Ectodermal cell (in vitro differentiated cells): ENCODE measurements at regions not wholly inside any gene's neighbourhood (a gene's known extent, or its start where the extent isn't known, plus 50 kb on each side); places are given as distances from the start of the nearest gene placed in this dataset.
A peak's percentile ranks its signal among the peaks of the same experiment; 100 is the strongest.
"Not testable (repeated sequence)": the region's sequence is repeated elsewhere in the genome, so short reads cannot be mapped to it uniquely, and the experiment has no call there.

Experiments
- H3K27ac ChIP-seq: 2 replicates; pipeline ENCODE4 v1.7.0; 2013; ENCODE audit warnings: mild to moderate bottlenecking, low read depth, low read length; ENCODE audit not compliant: insufficient read depth, poor library complexity, severe bottlenecking
- H3K27me3 ChIP-seq: 2 replicates; pipeline ENCODE4 v1.7.0; 2013; ENCODE audit warnings: mild to moderate bottlenecking, low read length; ENCODE audit not compliant: insufficient read depth, control insufficient read depth, poor library complexity, severe bottlenecking
- H3K36me3 ChIP-seq: one replicate; pipeline ENCODE4 v1.7.0; 2013; ENCODE audit warnings: low read length; ENCODE audit not compliant: control insufficient read depth, insufficient read depth
- H3K4me1 ChIP-seq: one replicate; pipeline ENCODE4 v1.7.0; 2013; ENCODE audit warnings: low read length; ENCODE audit not compliant: control insufficient read depth, insufficient read depth
- H3K4me3 ChIP-seq: 2 replicates; pipeline ENCODE4 v1.7.0; 2013; ENCODE audit warnings: low read depth, low read length, control low read depth; ENCODE audit not compliant: insufficient read depth
- H3K9me3 ChIP-seq: 2 replicates; pipeline ENCODE4 v1.7.0; 2013; ENCODE audit warnings: mild to moderate bottlenecking, low read length, moderate library complexity; ENCODE audit not compliant: control insufficient read depth
- WGBS, 2 experiments: methylation state at CpG; one replicate each; pipeline ENCODE4 v1.1.7; 2013; ENCODE audit warnings: missing lambda C conversion rate in 2 of 2; 5-methylcytosine and 5-hydroxymethylcytosine counted together

- H3K9me3 ChIP-seq, H3K27me3 ChIP-seq, H3K27ac ChIP-seq, H3K4me3 ChIP-seq, H3K4me1 ChIP-seq, H3K36me3 ChIP-seq: not testable (repeated sequence)
- WGBS, 2 experiments, result 86 to 99% methylated on average over 2 to 3 of the region's 3 CpGs
Measured at GRCh38 chr10:35263827-35264226, 72.5 kb upstream of the CCNY start.

- not testable (repeated sequence) for H3K4me1 ChIP-seq, H3K27me3 ChIP-seq, H3K4me3 ChIP-seq, H3K36me3 ChIP-seq, H3K9me3 ChIP-seq, H3K27ac ChIP-seq
- WGBS, 2 experiments, result 90% methylated on average over 7 of the region's 7 CpGs
Measured at GRCh38 chr10:35264636-35265035, 71.7 kb upstream of the CCNY start.

GRCh38 chr10:35265435-35265834 is 70.9 kb upstream of the CCNY start:
- Histone ChIP-seq H3K4me1 (no peaks in the 10 kb centered on the region), H3K27ac (no peak overlapping the region), H3K36me3 (no peaks in the 10 kb centered on the region), H3K9me3 (no peaks in the 10 kb centered on the region), H3K27me3 (no peaks in the 10 kb centered on the region), H3K4me3 (no peak overlapping the region)
- WGBS, 2 experiments, result 91 to 92% methylated on average over 11 of the region's 11 CpGs

- WGBS, 2 experiments, result 91 to 97% methylated on average over 3 of the region's 3 CpGs
- Histone ChIP-seq H3K4me3 (no peak overlapping the region), H3K27ac (no peak overlapping the region)
Measured at GRCh38 chr10:35268323-35268722, 68.0 kb upstream of the CCNY start.

GRCh38 chr10:35268791-35269257 is 67.5 kb upstream of the CCNY start:
- Histone ChIP-seq H3K4me3 (no peak overlapping the region), H3K9me3 (no peaks in the 10 kb centered on the region), H3K36me3 (no peaks in the 10 kb centered on the region), H3K27ac (no peak overlapping the region), H3K4me1 (peaks cover 9% of the 10 kb centered on the region), H3K27me3 (no peaks in the 10 kb centered on the region)
- WGBS, 2 experiments, result 86 to 94% methylated on average over 4 of the region's 4 CpGs

More at GRCh38 chr10:35268323-35268722, 68.0 kb upstream of the CCNY start:
- Histone ChIP-seq H3K4me1 (peaks cover 9% of the 10 kb centered on the region), H3K27me3 (no peaks in the 10 kb centered on the region), H3K9me3 (no peaks in the 10 kb centered on the region), H3K36me3 (no peaks in the 10 kb centered on the region)

- Histone ChIP-seq H3K4me1 (peaks cover 9% of the 10 kb centered on the region), H3K9me3 (no peaks in the 10 kb centered on the region), H3K4me3 (no peak overlapping the region), H3K36me3 (no peaks in the 10 kb centered on the region), H3K27ac (no peak overlapping the region), H3K27me3 (no peaks in the 10 kb centered on the region)
- WGBS, 2 experiments, result 75% methylated on average over 1 of the region's 1 CpG; no CpG with 5 or more reads in 1 of the 2 experiments
Measured at GRCh38 chr10:35270100-35270499, 66.2 kb upstream of the CCNY start.

GRCh38 chr10:35271086-35271858 is 65.0 kb upstream of the CCNY start:
- Histone ChIP-seq H3K9me3 (no peaks in the 10 kb centered on the region), H3K36me3 (no peaks in the 10 kb centered on the region), H3K4me3 (no peak overlapping the region), H3K27ac (peak overlapping the region; percentile 63), H3K27me3 (no peaks in the 10 kb centered on the region), H3K4me1 (peaks cover 9% of the 10 kb centered on the region)
- 38 to 46% methylated on average over 5 of the region's 5 CpGs for WGBS, 2 experiments

- peak overlapping the region; percentile 63 for H3K27ac ChIP-seq
- not testable (repeated sequence) for H3K36me3 ChIP-seq, H3K4me1 ChIP-seq, H3K9me3 ChIP-seq, H3K4me3 ChIP-seq, H3K27me3 ChIP-seq
- WGBS, 2 experiments, result 88 to 90% methylated on average over 4 of the region's 4 CpGs
Measured at GRCh38 chr10:35271859-35272165, 64.5 kb upstream of the CCNY start.

GRCh38 chr10:35272401-35272800 is 63.9 kb upstream of the CCNY start:
- not testable (repeated sequence) for H3K4me1 ChIP-seq, H3K4me3 ChIP-seq, H3K9me3 ChIP-seq, H3K36me3 ChIP-seq, H3K27me3 ChIP-seq, H3K27ac ChIP-seq
- 83 to 95% methylated on average over 1 to 2 of the region's 2 CpGs for WGBS, 2 experiments

GRCh38 chr10:35273994-35274393 is 62.3 kb upstream of the CCNY start:
- 88 to 93% methylated on average over 1 of the region's 1 CpG for WGBS, 2 experiments
- not testable (repeated sequence) for H3K9me3 ChIP-seq, H3K36me3 ChIP-seq, H3K27me3 ChIP-seq, H3K4me1 ChIP-seq, H3K4me3 ChIP-seq, H3K27ac ChIP-seq
